ENCODE measurements at regions not wholly inside any gene's neighbourhood (a gene's known extent, or its start where the extent isn't known, plus 50 kb on each side); places are given as distances from the start of the nearest gene placed in this dataset.

DNA sequence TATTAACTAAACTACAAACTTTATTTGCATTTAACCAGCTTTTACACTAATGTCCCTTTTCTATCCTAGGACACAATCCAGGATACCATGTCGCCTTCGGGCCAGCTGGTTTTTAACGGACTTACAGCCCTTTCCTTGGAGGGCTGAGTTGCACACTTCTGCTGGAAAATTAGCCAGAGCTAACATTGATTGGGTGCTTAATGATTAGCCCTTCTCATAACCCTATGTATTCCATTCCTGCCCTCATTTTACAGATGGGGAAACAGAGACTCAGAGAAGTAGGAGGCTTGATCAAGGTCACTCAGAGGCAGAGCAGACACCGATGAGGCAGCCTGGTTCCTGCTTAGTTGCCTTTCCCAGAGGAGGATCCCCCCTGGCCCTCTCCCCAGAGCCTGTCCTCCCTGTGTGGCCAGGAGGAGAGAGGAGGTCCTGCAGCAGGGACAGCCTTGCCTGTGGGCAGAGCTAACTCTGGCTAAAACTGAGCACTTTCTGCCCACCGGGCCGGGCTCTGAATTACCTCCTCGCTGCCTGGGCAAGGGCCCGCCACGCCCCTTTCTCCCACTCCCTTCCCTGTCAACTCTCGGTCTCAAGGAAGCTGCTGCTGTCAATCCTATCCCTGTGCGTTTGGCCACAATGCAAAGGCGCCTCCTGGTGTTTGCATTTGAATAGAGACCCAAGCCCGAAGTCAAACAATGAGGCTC lies 59.6 kb upstream of the PAX6 start:
- no peak for TF ChIP-seq POLR2A (IDR thresholded peaks at IDR 0.05; ENCODE audit: low read depth, low read length)
- TF ChIP-seq POLR2AphosphoS5 (IDR thresholded peaks at IDR 0.05; ENCODE audit: low read depth, low read length), result no peak
- TF ChIP-seq TAF1 (IDR thresholded peaks at IDR 0.05; ENCODE audit: borderline replicate concordance, low read depth, low read length), result no peak
- FAIRE-seq, result no peak
- DNase-seq (ENCODE audit: insufficient read length), result no peak

DNA sequence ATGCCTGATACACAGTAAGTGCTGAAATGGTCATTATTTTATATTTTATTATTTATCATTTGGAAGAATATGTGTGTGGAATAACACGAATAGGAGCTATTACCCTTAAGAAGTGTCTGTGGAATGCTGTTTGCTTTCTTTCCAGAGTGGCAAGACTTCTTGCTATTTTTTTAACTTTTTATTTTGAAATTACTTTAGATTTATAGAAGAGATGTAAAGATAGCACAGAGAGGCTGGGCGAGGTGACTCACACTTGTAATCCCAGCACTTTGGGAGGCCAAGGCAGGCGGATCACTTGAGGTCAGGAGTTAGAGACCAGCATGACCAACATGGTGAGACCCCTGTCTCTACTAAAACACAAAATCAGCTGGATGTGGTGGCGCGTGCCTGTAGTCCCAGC lies 58.9 kb upstream of the PAX6 start:
- FAIRE-seq (no peak), DNase-seq (ENCODE audit: insufficient read length) (no peak)
- no peak for TF ChIP-seq POLR2AphosphoS5 (IDR thresholded peaks at IDR 0.05; ENCODE audit: low read depth, low read length)
- TF ChIP-seq TAF1 (IDR thresholded peaks at IDR 0.05; ENCODE audit: borderline replicate concordance, low read depth, low read length), result no peak
- no peak for TF ChIP-seq POLR2A (IDR thresholded peaks at IDR 0.05; ENCODE audit: low read depth, low read length)

DNA sequence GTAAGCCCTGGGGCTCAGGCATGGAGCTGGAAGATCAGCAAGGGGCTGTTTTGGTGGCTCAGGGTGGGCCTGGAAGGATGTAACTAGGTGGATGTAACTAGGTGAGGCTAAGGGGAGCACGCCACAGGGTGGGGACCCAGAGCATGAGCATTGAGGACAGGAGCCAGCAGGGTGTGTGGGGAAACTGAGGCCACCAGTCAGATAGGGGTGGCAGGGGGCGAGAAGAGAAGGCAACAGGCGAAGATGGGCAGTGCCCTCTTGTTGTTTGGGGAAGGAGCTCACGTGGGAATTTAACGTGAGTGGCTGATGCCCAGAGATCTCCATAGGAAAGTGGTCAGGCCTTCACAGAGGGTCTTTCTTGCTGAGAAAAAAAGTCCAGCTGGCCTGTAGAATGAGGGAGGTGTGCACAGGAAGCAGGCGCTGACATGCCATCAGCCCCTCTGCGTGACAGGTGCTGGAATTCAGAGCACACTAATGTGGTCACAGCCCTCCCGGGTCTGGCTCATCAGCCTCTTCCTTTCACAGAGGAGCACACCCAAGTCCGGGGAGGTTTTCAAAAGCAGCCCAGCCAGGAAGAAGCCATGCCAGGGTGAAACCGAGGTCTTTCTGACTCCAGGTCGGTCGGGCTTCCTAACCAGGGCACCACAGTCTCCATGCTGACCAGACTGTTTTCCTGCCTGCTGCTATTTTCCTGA lies 54.6 kb upstream of the PAX6 start:
- DNase-seq (ENCODE audit: insufficient read length), result no peak
- TF ChIP-seq TAF1 (IDR thresholded peaks at IDR 0.05; ENCODE audit: borderline replicate concordance, low read depth, low read length) (no peak), POLR2AphosphoS5 (IDR thresholded peaks at IDR 0.05; ENCODE audit: low read depth, low read length) (no peak), POLR2A (IDR thresholded peaks at IDR 0.05; ENCODE audit: low read depth, low read length) (no peak)
- no peak for FAIRE-seq

DNA sequence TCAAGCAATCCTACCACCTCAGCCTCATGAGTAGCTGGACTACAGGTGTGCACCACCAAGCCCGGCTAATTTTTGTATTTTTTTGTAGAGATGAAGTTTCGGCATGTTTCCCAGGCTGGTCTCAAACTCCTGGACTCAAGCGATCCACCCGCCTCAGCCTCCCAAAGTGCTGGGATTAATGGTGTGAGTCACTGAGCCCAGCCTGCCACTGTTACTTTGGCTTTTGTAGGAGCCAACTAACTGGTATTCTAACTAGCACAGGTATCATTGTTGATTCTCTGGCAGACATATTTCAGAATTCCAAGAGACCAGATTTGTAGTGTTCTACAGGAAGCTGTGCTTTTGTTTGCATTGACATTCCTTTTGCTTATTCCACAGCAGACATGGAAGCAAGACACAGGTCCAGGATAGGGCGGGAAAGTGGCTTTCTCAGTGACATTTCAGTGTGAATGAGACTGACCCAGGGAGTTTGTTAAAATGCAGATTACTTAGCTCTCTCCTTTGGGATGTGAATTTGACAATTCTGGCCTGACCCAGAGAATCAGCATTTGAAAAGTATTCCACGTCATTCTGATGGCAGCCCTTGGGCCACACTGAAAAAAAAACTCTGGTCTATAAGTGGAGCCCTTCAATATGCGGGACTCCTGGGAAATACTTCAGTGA lies 52.2 kb upstream of the PAX6 start:
- no peak for FAIRE-seq
- TF ChIP-seq TAF1 (IDR thresholded peaks at IDR 0.05; ENCODE audit: borderline replicate concordance, low read depth, low read length) (no peak), POLR2A (IDR thresholded peaks at IDR 0.05; ENCODE audit: low read depth, low read length) (no peak), POLR2AphosphoS5 (IDR thresholded peaks at IDR 0.05; ENCODE audit: low read depth, low read length) (no peak)
- DNase-seq (ENCODE audit: insufficient read length), result no peak

DNA sequence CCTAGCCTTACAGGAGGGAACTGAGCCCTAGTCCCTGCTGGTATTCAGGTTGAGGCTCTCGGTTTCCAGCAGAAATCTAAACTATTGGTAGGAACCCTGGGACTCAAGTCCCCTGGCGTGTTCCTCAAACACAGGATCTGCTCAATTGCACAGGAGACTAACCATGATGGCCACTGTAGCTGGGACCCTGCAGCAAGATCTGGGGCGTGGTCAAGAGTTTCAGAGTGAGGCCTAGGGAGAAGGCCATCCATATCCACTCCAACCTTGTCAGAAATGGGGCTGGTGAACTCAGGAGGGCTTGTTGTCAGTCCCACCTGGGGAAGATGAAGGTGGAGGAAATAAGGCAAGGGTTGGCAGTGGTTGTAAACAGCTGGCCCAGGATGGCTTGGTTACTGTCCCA lies 49.9 kb upstream of the PAX6 start:
- FAIRE-seq (no peak), DNase-seq (ENCODE audit: insufficient read length) (no peak)
- no peak for TF ChIP-seq POLR2A (IDR thresholded peaks at IDR 0.05; ENCODE audit: low read depth, low read length)
- no peak for TF ChIP-seq TAF1 (IDR thresholded peaks at IDR 0.05; ENCODE audit: borderline replicate concordance, low read depth, low read length)
- no peak for TF ChIP-seq POLR2AphosphoS5 (IDR thresholded peaks at IDR 0.05; ENCODE audit: low read depth, low read length)

Data from GM12892 (cell line).